Activated T-cell treated with anti-CD3 and anti-CD28 coated beads, Interleukin-2, amount 50 U/mL, for 72 hours (primary cell): ENCODE measurements at regions not wholly inside any gene's neighbourhood (a gene's known extent, or its start where the extent isn't known, plus 50 kb on each side); places are given as distances from the start of the nearest gene placed in this dataset.

Source experiments
- ATAC-seq, 2 donors: fragments of 150-1000 bp; cut with Tn5 transposase; replicated peaks in 1 of 2; 2 replicates each; pipeline ENCODE4 v1.10.0; 2021; ENCODE audit warnings: moderate library complexity in 2 of 2, mild to moderate bottlenecking in 1 of 2
- DNase-seq, 2 donors: peaks; one replicate each; pipeline ENCODE4 v3.0.0; 2021 to 2022; ENCODE audit warnings: mixed read lengths in 1 of 2
- H3K27ac Mint-ChIP-seq: one replicate; pipeline ENCODE4 v1.8.0; 2022; ENCODE audit warnings: mild to moderate bottlenecking, moderate library complexity, mixed read lengths
- H3K27me3 Mint-ChIP-seq: one replicate; pipeline ENCODE4 v1.8.0; 2022; ENCODE audit warnings: low read depth, mixed read lengths
- H3K36me3 Mint-ChIP-seq, 2 donors: one replicate each; pipeline ENCODE4 v1.8.0; 2022; ENCODE audit warnings: mixed read lengths in 2 of 2, mild to moderate bottlenecking in 1 of 2; ENCODE audit not compliant: insufficient read depth in 2 of 2
- H3K4me1 Mint-ChIP-seq: one replicate; pipeline ENCODE4 v1.8.0; 2022; ENCODE audit warnings: low read depth, mixed read lengths
- H3K4me3 Mint-ChIP-seq, 2 donors: one replicate each; pipeline ENCODE4 v1.8.0; 2022; ENCODE audit warnings: mild to moderate bottlenecking in 2 of 2, mixed read lengths in 2 of 2, moderate library complexity in 2 of 2
- H3K9me3 Mint-ChIP-seq, 2 donors: one replicate each; pipeline ENCODE4 v1.8.0; 2022; ENCODE audit warnings: mixed read lengths in 2 of 2

- no peaks in the 10 kb centered on the region for H3K27me3 Mint-ChIP-seq
- peaks cover 34% of the 10 kb centered on the region for H3K4me1 Mint-ChIP-seq
- peaks cover 0 to 1% of the 10 kb centered on the region in 2 donors for H3K36me3 Mint-ChIP-seq
- H3K9me3 Mint-ChIP-seq, result no peaks in the 10 kb centered on the region
- peak overlapping the region; percentile 22 for H3K27ac Mint-ChIP-seq
- no peak for DNase-seq
- peak; percentile 46 to 88 for ATAC-seq
- no peak overlapping the region for H3K4me3 Mint-ChIP-seq
Measured at GRCh38 chr19:46911456-46911855, 50.7 kb downstream of the ARHGAP35 start.

- Mint-ChIP-seq H3K36me3 (peaks cover 0 to 1% of the 10 kb centered on the region in 2 donors), H3K9me3 (no peaks in the 10 kb centered on the region), H3K4me3 (peak overlapping the region in 1 of 2 donors; percentile 67), H3K27me3 (no peaks in the 10 kb centered on the region), H3K27ac (no peak overlapping the region), H3K4me1 (peaks cover 45% of the 10 kb centered on the region)
- DNase-seq, result no peak
- ATAC-seq, result no peak
Measured at GRCh38 chr19:46913198-46913851, 52.5 kb downstream of the ARHGAP35 start.

- H3K27ac Mint-ChIP-seq, result peak overlapping the region; percentile 42
- no peaks in the 10 kb centered on the region for H3K9me3 Mint-ChIP-seq
- peaks cover 2 to 3% of the 10 kb centered on the region in 2 donors for H3K36me3 Mint-ChIP-seq
- peak overlapping the region in 1 of 2 donors; percentile 67 for H3K4me3 Mint-ChIP-seq
- no peak for DNase-seq
- no peaks in the 10 kb centered on the region for H3K27me3 Mint-ChIP-seq
- ATAC-seq, result no peak
- peaks cover 51% of the 10 kb centered on the region for H3K4me1 Mint-ChIP-seq
Measured at GRCh38 chr19:46913852-46914430, 53.1 kb downstream of the ARHGAP35 start.

- peaks cover 61% of the 10 kb centered on the region for H3K4me1 Mint-ChIP-seq
- DNase-seq, result no peak
- H3K4me3 Mint-ChIP-seq, result no peak overlapping the region
- no peak for ATAC-seq
- peaks cover 8 to 10% of the 10 kb centered on the region in 2 donors for H3K36me3 Mint-ChIP-seq
- H3K27me3 Mint-ChIP-seq, result no peaks in the 10 kb centered on the region
- H3K27ac Mint-ChIP-seq, result no peak overlapping the region
- H3K9me3 Mint-ChIP-seq, result no peaks in the 10 kb centered on the region
Measured at GRCh38 chr19:46915386-46915785, 54.6 kb downstream of the ARHGAP35 start.

GRCh38 chr19:46917002-46917401, 56.2 kb downstream of the ARHGAP35 start:
- Mint-ChIP-seq H3K27ac (peak overlapping the region; percentile 1), H3K4me3 (peak overlapping the region in 1 of 2 donors; percentile 10), H3K36me3 (peaks cover 14% of the 10 kb centered on the region in 2 donors), H3K27me3 (no peaks in the 10 kb centered on the region), H3K9me3 (no peaks in the 10 kb centered on the region), H3K4me1 (peaks cover 47% of the 10 kb centered on the region)
- DNase-seq (no peak), ATAC-seq (peak; percentile 52 to 76)

- Mint-ChIP-seq H3K9me3 (no peaks in the 10 kb centered on the region), H3K4me3 (peak overlapping the region in 1 of 2 donors; percentile 16), H3K4me1 (peaks cover 32% of the 10 kb centered on the region), H3K27ac (no peak overlapping the region), H3K36me3 (peaks cover 14 to 15% of the 10 kb centered on the region in 2 donors), H3K27me3 (no peaks in the 10 kb centered on the region)
- ATAC-seq, result peak; percentile 78 to 83
- peak; percentile 36 to 38 for DNase-seq
Measured at GRCh38 chr19:46919324-46919723, 58.5 kb downstream of the ARHGAP35 start.

GRCh38 chr19:46920362-46920761, 59.6 kb downstream of the ARHGAP35 start:
- H3K27ac Mint-ChIP-seq, result no peak overlapping the region
- H3K36me3 Mint-ChIP-seq, result peaks cover 14 to 15% of the 10 kb centered on the region in 2 donors
- H3K4me1 Mint-ChIP-seq, result peaks cover 42% of the 10 kb centered on the region
- no peak for DNase-seq
- H3K4me3 Mint-ChIP-seq, result no peak overlapping the region
- ATAC-seq, result no peak
- H3K27me3 Mint-ChIP-seq, result no peaks in the 10 kb centered on the region
- no peaks in the 10 kb centered on the region for H3K9me3 Mint-ChIP-seq

- peaks cover 14 to 15% of the 10 kb centered on the region in 2 donors for H3K36me3 Mint-ChIP-seq
- H3K4me3 Mint-ChIP-seq, result no peak overlapping the region
- no peak for DNase-seq
- no peaks in the 10 kb centered on the region for H3K27me3 Mint-ChIP-seq
- no peak for ATAC-seq
- peaks cover 44% of the 10 kb centered on the region for H3K4me1 Mint-ChIP-seq
- H3K9me3 Mint-ChIP-seq, result no peaks in the 10 kb centered on the region
- H3K27ac Mint-ChIP-seq, result no peak overlapping the region
Measured at GRCh38 chr19:46921071-46921470, 60.3 kb downstream of the ARHGAP35 start.

- no peak overlapping the region for H3K4me3 Mint-ChIP-seq
- no peaks in the 10 kb centered on the region for H3K9me3 Mint-ChIP-seq
- H3K36me3 Mint-ChIP-seq, result peaks cover 14 to 15% of the 10 kb centered on the region in 2 donors
- no peak for ATAC-seq
- no peaks in the 10 kb centered on the region for H3K27me3 Mint-ChIP-seq
- H3K4me1 Mint-ChIP-seq, result peaks cover 38% of the 10 kb centered on the region
- no peak for DNase-seq
- H3K27ac Mint-ChIP-seq, result no peak overlapping the region
Measured at GRCh38 chr19:46922465-46922864, 61.7 kb downstream of the ARHGAP35 start.

- peaks cover 4 to 10% of the 10 kb centered on the region in 2 donors for H3K36me3 Mint-ChIP-seq
- peak in 1 of 2 donors; percentile 85 for ATAC-seq
- peak overlapping the region in 1 of 2 donors; percentile 6 for H3K4me3 Mint-ChIP-seq
- H3K4me1 Mint-ChIP-seq, result peaks cover 25% of the 10 kb centered on the region
- peak overlapping the region; percentile 13 for H3K27ac Mint-ChIP-seq
- peak in 1 of 2 donors; percentile 19 for DNase-seq
- H3K9me3 Mint-ChIP-seq, result no peaks in the 10 kb centered on the region
- H3K27me3 Mint-ChIP-seq, result no peaks in the 10 kb centered on the region
Measured at GRCh38 chr19:46924874-46925547, 64.2 kb downstream of the ARHGAP35 start.

- H3K27me3 Mint-ChIP-seq, result no peaks in the 10 kb centered on the region
- no peak for DNase-seq
- no peak overlapping the region for H3K27ac Mint-ChIP-seq
- no peak overlapping the region for H3K4me3 Mint-ChIP-seq
- H3K36me3 Mint-ChIP-seq, result peaks cover 4 to 6% of the 10 kb centered on the region in 2 donors
- peaks cover 25% of the 10 kb centered on the region for H3K4me1 Mint-ChIP-seq
- ATAC-seq, result no peak
- H3K9me3 Mint-ChIP-seq, result no peaks in the 10 kb centered on the region
Measured at GRCh38 chr19:46925548-46925950, 64.8 kb downstream of the ARHGAP35 start.

GRCh38 chr19:46926170-46927071, 65.6 kb downstream of the ARHGAP35 start:
- H3K9me3 Mint-ChIP-seq, result no peaks in the 10 kb centered on the region
- peaks cover 31% of the 10 kb centered on the region for H3K4me1 Mint-ChIP-seq
- DNase-seq (no peak), ATAC-seq (no peak)
- H3K36me3 Mint-ChIP-seq, result peaks cover 0 to 3% of the 10 kb centered on the region in 2 donors
- peak overlapping the region; percentile 54 for H3K27ac Mint-ChIP-seq
- no peaks in the 10 kb centered on the region for H3K27me3 Mint-ChIP-seq
- H3K4me3 Mint-ChIP-seq, result no peak overlapping the region
